HUDEP-2 (cell line): ENCODE measurements at regions not wholly inside any gene's neighbourhood (a gene's known extent, or its start where the extent isn't known, plus 50 kb on each side); places are given as distances from the start of the nearest gene placed in this dataset.
"Not testable (repeated sequence)": the region's sequence is repeated elsewhere in the genome, so short reads cannot be mapped to it uniquely, and the experiment has no call there.

ENCODE experiments used
- DNase-seq, 76 experiments: peaks; one replicate each; lab custom pipeline; 2025; ENCODE audit not compliant: unreplicated experiment in 76 of 76; lab: John Stamatoyannopoulos, UW

GRCh38 chr1:83485314-83486019 lies 513.5 kb downstream of the TTLL7 start:
- not testable (repeated sequence) for DNase-seq

GRCh38 chr1:83481284-83481683 lies 517.6 kb downstream of the TTLL7 start:
- DNase-seq = not testable (repeated sequence)

- not testable (repeated sequence) for DNase-seq
Observed at GRCh38 chr1:83479591-83480239, 519.2 kb downstream of the TTLL7 start.

GRCh38 chr1:83478127-83478526 lies 520.8 kb downstream of the TTLL7 start:
- not testable (repeated sequence) for DNase-seq

GRCh38 chr1:83476518-83476917 lies 522.4 kb downstream of the TTLL7 start:
- not testable (repeated sequence) for DNase-seq

- DNase-seq = not testable (repeated sequence)
Observed at GRCh38 chr1:83474946-83475345, 524.0 kb downstream of the TTLL7 start.

- DNase-seq = not testable (repeated sequence)
Observed at GRCh38 chr1:83473986-83474385, 524.9 kb downstream of the TTLL7 start.

GRCh38 chr1:83472066-83472465 lies 526.9 kb downstream of the TTLL7 start:
- not testable (repeated sequence) for DNase-seq

- DNase-seq = not testable (repeated sequence)
Observed at GRCh38 chr1:83471272-83471671, 527.7 kb downstream of the TTLL7 start.

DNA sequence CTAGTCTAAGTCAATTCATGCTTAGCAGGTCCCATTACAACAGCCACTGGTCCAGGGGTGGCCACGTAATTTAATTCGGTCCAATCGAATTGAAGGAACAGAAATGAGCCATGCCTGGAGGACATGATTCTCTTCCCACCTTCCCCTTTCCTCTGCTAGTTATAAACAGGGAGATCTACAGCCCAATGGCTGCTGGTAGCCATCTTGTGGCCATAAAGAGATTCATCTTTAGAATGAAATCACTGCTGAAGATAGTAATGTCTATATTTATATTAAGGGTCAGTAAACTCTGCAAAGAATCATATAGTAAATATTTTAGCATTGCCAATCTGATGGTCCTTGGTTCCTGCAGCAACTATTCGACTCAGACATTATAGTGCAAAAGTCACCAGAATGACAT lies 530.6 kb downstream of the TTLL7 start:
- not testable (repeated sequence) for DNase-seq

- not testable (repeated sequence) for DNase-seq
Observed at GRCh38 chr1:83457735-83458248, 541.1 kb downstream of the TTLL7 start.

DNA sequence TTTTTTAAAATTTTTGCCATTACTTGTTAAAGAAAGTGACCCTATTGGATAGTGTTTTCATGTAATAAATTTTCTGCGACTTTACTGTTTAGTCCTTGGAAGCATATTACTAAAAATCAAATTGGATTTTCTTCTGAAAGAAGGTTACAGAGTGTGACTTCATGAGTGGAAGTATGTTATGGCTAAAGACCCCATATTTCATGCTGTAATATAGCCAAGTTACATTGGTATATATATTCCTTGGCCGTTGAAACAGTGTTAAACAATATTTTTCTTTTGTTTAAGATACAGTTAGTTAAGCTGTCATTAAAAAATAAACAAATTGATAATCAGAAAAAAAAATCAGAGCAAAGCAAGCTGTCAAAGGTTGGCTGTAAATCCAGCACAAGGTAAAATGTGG lies 541.7 kb downstream of the TTLL7 start:
- not testable (repeated sequence) for DNase-seq

GRCh38 chr1:83455753-83456152 lies 543.2 kb downstream of the TTLL7 start:
- not testable (repeated sequence) for DNase-seq

GRCh38 chr1:83445873-83446272 lies 553.1 kb downstream of the TTLL7 start:
- DNase-seq = not testable (repeated sequence)

DNA sequence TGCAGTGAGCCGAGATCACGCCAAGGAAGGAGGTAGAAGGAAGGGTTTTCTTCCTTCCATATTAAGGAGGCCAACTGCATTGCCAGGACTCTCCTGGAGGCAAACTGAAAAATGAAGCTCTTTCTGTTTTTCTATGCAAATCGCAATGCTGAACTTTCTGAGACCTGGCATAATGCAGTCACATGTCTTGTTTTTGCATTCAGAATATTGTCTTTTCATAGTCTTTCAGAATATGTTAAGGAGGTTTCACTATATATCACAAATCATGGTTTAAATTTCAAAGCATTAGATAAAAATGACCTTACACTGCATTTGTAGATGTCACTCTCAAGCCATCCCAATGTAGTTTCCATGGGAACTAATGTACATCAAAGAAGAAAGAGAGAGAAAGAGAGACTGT lies 556.5 kb downstream of the TTLL7 start:
- DNase-seq = not testable (repeated sequence)

DNA sequence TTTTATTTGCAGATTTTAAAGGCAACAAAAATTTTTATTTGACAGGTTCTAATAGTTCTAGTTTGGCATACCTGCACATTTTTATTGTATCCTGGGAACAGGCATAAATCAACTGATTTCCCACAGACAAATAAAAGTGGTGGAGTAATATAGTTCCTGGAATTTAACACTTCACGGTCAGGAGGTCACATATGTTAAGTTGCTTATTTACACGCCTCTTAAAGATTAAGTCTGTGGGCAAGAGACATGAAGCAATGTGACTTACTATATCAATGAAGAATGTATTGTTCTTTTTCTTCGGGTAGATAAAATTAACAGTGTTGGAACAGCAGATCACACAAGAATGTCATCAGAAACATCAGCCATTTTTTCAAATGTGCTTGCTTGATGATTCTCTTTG lies 558.3 kb downstream of the TTLL7 start:
- not testable (repeated sequence) for DNase-seq

- DNase-seq = not testable (repeated sequence)
Observed at GRCh38 chr1:83440021-83440420, 558.9 kb downstream of the TTLL7 start.

DNA sequence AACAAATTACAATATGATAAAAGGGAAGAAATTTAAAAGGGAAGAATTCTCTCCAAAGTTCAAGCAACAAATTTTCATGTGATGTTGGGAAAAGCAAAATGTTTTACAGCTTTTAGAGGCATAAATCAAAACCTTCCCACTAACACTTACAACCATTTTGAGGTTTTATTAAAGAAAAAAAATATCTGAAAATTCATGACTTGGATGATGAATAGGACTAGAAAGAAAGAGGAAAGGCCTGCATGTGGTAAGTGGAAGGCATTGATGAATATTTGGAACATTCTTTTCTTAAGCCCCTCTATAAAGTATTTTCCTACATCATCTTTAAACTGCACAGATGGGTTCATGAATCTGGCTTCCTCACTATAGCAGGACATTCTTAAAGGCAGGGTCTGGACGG lies 560.6 kb downstream of the TTLL7 start:
- DNase-seq = not testable (repeated sequence)

- DNase-seq = not testable (repeated sequence)
Observed at GRCh38 chr1:83435336-83435735, 563.6 kb downstream of the TTLL7 start.

DNA sequence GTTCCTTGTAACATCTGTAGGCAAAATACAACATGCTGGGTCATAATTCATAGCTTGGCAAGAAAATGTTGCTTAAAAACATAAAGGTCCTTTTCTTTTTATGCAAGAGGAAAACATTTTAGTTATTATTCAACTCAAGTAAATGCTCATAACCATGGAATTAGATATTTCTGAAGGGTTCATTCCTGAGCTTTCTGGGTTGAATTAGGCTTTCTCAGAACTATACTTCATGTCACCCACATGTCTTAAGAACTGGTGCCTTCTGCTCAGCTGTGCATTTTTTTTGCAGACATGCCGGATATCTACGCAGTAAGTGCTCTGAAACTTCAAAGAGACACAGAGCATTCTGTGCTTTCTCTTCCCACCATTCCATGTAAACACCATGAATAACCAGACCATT lies 571.4 kb downstream of the TTLL7 start:
- not testable (repeated sequence) for DNase-seq

DNA sequence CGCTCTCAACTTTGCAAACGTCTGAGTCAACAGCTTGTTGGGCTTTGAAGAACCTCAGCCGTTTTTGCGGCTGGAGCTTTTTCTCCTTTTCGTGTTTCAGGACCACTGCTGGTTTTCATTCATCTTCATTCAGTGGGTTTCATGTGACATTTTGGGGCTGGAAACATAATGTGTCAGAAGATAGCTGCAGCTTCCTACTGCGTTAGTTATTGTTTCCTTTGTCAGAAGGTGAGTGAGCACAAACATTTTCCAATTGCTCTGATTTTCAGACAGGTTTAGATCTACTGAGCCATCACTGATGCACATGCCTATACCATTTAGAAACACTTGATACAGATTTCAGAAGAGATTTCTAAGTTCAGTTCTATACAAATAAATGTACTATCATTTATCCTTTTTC lies 575.5 kb downstream of the TTLL7 start:
- DNase-seq = not testable (repeated sequence)

- DNase-seq = no peak
Observed at GRCh38 chr1:83418558-83418957, 580.4 kb downstream of the TTLL7 start.
